ENCODE measurements at regions not wholly inside any gene's neighbourhood (a gene's known extent, or its start where the extent isn't known, plus 50 kb on each side); places are given as distances from the start of the nearest gene placed in this dataset.
"Not testable (repeated sequence)": the region's sequence is repeated elsewhere in the genome, so short reads cannot be mapped to it uniquely, and the experiment has no call there.

- BruUV-seq (replicated peaks): no TSS peak
- intact Hi-C loops (cut with micrococcal nuclease; ENCODE audit: unreplicated experiment): no loop called here
- Histone ChIP-seq H3K27me3 (replicated peaks; ENCODE audit: insufficient read depth, low read depth, low read length, poor library complexity) (peaks cover 32% of the 10 kb centered on the region), H3K4me3 (ENCODE audit: low read depth, low read length, poor library complexity, severe bottlenecking) (no peak overlapping the region), H3K36me3 (ENCODE audit: insufficient read depth, low read length, poor library complexity, severe bottlenecking) (no peaks in the 10 kb centered on the region), H3K4me1 (ENCODE audit: insufficient read depth, low read length, poor library complexity, severe bottlenecking) (peaks cover 15% of the 10 kb centered on the region), H3K27ac (ENCODE audit: low read depth, low read length, poor library complexity, severe bottlenecking) (no peak overlapping the region), H3K9me3 (ENCODE audit: low read depth, low read length, poor library complexity, severe bottlenecking) (no peaks in the 10 kb centered on the region)
- no peak for TF ChIP-seq EZH2 (IDR thresholded peaks at IDR 0.05; ENCODE audit: borderline replicate concordance, low read depth, low read length, poor library complexity, severe bottlenecking)
- TF ChIP-seq, protein P1, sequence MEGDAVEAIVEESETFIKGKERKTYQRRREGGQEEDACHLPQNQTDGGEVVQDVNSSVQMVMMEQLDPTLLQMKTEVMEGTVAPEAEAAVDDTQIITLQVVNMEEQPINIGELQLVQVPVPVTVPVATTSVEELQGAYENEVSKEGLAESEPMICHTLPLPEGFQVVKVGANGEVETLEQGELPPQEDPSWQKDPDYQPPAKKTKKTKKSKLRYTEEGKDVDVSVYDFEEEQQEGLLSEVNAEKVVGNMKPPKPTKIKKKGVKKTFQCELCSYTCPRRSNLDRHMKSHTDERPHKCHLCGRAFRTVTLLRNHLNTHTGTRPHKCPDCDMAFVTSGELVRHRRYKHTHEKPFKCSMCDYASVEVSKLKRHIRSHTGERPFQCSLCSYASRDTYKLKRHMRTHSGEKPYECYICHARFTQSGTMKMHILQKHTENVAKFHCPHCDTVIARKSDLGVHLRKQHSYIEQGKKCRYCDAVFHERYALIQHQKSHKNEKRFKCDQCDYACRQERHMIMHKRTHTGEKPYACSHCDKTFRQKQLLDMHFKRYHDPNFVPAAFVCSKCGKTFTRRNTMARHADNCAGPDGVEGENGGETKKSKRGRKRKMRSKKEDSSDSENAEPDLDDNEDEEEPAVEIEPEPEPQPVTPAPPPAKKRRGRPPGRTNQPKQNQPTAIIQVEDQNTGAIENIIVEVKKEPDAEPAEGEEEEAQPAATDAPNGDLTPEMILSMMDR (conservative IDR thresholded peaks at IDR 0.05; ENCODE audit: low read depth, low read length): no peak
- DNase-seq (ENCODE audit: low spot score): no peak
- CTCF ChIA-PET: no interaction called here
- POLR2A ChIA-PET (ENCODE audit: low non-redundant PET): no interaction called here
Observed at GRCh38 chr19:30255791-30256495, 116.2 kb upstream of the ZNF536 start.

DNA sequence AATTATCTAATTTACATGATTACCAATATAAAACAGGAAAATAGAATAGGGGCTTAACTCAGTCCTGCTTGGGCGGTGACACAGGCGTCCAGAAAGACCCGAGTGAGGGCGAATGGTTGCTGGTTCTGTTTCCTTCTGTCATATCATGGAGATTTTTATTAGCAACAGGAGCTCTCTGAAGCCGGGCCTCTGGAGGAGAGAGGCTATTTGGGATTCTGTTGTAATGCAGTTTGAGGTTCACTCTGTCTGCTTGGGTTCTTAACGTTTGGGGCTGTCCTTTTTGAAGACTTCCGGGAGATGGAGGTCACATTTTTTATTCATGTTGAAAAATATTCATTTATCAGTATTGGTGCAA is 115.7 kb upstream of the ZNF536 start:
- Histone ChIP-seq H3K4me3 (ENCODE audit: low read depth, low read length, poor library complexity, severe bottlenecking) (no peak overlapping the region), H3K27me3 (replicated peaks; ENCODE audit: insufficient read depth, low read depth, low read length, poor library complexity) (peaks cover 32% of the 10 kb centered on the region), H3K4me1 (ENCODE audit: insufficient read depth, low read length, poor library complexity, severe bottlenecking) (peaks cover 15% of the 10 kb centered on the region), H3K27ac (ENCODE audit: low read depth, low read length, poor library complexity, severe bottlenecking) (no peak overlapping the region), H3K36me3 (ENCODE audit: insufficient read depth, low read length, poor library complexity, severe bottlenecking) (no peaks in the 10 kb centered on the region), H3K9me3 (ENCODE audit: low read depth, low read length, poor library complexity, severe bottlenecking) (no peaks in the 10 kb centered on the region)
- intact Hi-C loops (cut with micrococcal nuclease; ENCODE audit: unreplicated experiment): no loop called here
- ChIA-PET POLR2A (ENCODE audit: low non-redundant PET) (no interaction called here), CTCF (interaction anchor here (0.6 kb wide), 1 partner anchor 194 kb away, joined by 5 read pairs; no protein-coding TSS in a partner anchor)
- DNase-seq (ENCODE audit: low spot score): no peak
- no TSS peak for BruUV-seq (replicated peaks)
- TF ChIP-seq EZH2 (IDR thresholded peaks at IDR 0.05; ENCODE audit: borderline replicate concordance, low read depth, low read length, poor library complexity, severe bottlenecking): no peak
- TF ChIP-seq, protein P1 (conservative IDR thresholded peaks at IDR 0.05; ENCODE audit: low read depth, low read length): no peak

- H3K36me3 ChIP-seq (ENCODE audit: insufficient read depth, low read length, poor library complexity, severe bottlenecking): no peaks in the 10 kb centered on the region
- no peaks in the 10 kb centered on the region for H3K4me1 ChIP-seq (ENCODE audit: insufficient read depth, low read length, poor library complexity, severe bottlenecking)
- ChIA-PET POLR2A (ENCODE audit: low non-redundant PET) (no interaction called here), CTCF (no interaction called here)
- no peak for TF ChIP-seq EZH2 (IDR thresholded peaks at IDR 0.05; ENCODE audit: borderline replicate concordance, low read depth, low read length, poor library complexity, severe bottlenecking)
- TF ChIP-seq, protein P1 (conservative IDR thresholded peaks at IDR 0.05; ENCODE audit: low read depth, low read length): no peak
- DNase-seq (ENCODE audit: low spot score): no peak
- no peak overlapping the region for H3K27ac ChIP-seq (ENCODE audit: low read depth, low read length, poor library complexity, severe bottlenecking)
- intact Hi-C loops (cut with micrococcal nuclease; ENCODE audit: unreplicated experiment): no loop called here
- H3K9me3 ChIP-seq (ENCODE audit: low read depth, low read length, poor library complexity, severe bottlenecking): no peaks in the 10 kb centered on the region
- H3K4me3 ChIP-seq (ENCODE audit: low read depth, low read length, poor library complexity, severe bottlenecking): no peak overlapping the region
- H3K27me3 ChIP-seq (replicated peaks; ENCODE audit: insufficient read depth, low read depth, low read length, poor library complexity): no peaks in the 10 kb centered on the region
- no TSS peak for BruUV-seq (replicated peaks)
Observed at GRCh38 chr19:30263830-30264381, 108.3 kb upstream of the ZNF536 start.

DNA sequence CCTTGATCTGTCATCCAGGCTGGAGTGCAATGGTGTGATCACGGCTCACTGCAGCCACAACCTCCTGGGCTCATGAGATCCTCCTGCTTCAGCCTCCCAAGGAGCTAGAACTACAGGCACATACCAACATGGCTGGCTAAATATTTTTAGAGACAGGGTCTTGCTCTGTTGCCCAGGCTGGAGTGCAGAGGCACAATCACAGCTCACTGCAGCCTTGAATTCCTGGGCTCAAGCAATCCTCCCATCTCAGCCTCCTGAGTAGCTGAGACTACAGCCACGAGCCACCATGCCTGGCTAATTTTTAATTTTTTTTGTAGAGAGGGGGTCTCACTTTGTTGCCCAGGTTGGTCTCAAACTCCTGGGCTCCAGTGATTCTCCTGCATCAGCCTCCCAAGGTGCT is 106.3 kb upstream of the ZNF536 start:
- H3K9me3 ChIP-seq (ENCODE audit: low read depth, low read length, poor library complexity, severe bottlenecking); POLR2A ChIA-PET (ENCODE audit: low non-redundant PET); H3K4me3 ChIP-seq (ENCODE audit: low read depth, low read length, poor library complexity, severe bottlenecking); H3K27ac ChIP-seq (ENCODE audit: low read depth, low read length, poor library complexity, severe bottlenecking); DNase-seq (ENCODE audit: low spot score); CTCF ChIA-PET; H3K36me3 ChIP-seq (ENCODE audit: insufficient read depth, low read length, poor library complexity, severe bottlenecking); H3K4me1 ChIP-seq (ENCODE audit: insufficient read depth, low read length, poor library complexity, severe bottlenecking); H3K27me3 ChIP-seq (replicated peaks; ENCODE audit: insufficient read depth, low read depth, low read length, poor library complexity); BruUV-seq (replicated peaks); intact Hi-C loops (cut with micrococcal nuclease; ENCODE audit: unreplicated experiment): not testable (repeated sequence)
